H1 (cell line): ENCODE measurements at regions not wholly inside any gene's neighbourhood (a gene's known extent, or its start where the extent isn't known, plus 50 kb on each side); places are given as distances from the start of the nearest gene placed in this dataset.
"Not testable (repeated sequence)": the region's sequence is repeated elsewhere in the genome, so short reads cannot be mapped to it uniquely, and the experiment has no call there.

Experiments used
- CTCF ChIA-PET: fragments of 300-600 bp; sonication (Branson Sonifier 250); formaldehyde crosslinking; loops from one replicate; lab custom pipeline; 2021; ENCODE audit not compliant: partially characterized antibody; lab: Charles Lee
- POLR2A ChIA-PET: fragments of 300-600 bp; sonication (Branson Sonifier 250); formaldehyde crosslinking; loops from one replicate; lab custom pipeline; 2021; ENCODE audit warnings: inconsistent platforms; ENCODE audit not compliant: partially characterized antibody; lab: Charles Lee
- DNase-seq, 2 experiments: peaks; one replicate each; pipeline versions ENCODE4 v3.0.0 to v3.0.0-alpha.2; 2010 to 2022; ENCODE audit warnings: low spot score in 2 of 2, low read depth in 1 of 2, mixed read lengths in 1 of 2
- FAIRE-seq: peaks from 2 replicates; lab custom pipeline; 2011; peaks lifted over from hg19 to GRCh38; lab: Jason Lieb, UNC
- H2AFZ ChIP-seq: 2 replicates; pipeline ENCODE4 v1.8.1; 2012; ENCODE audit warnings: low read length, inconsistent platforms
- H2AK5ac ChIP-seq: 2 replicates; pipeline ENCODE4 v1.6.1; 2013; ENCODE audit warnings: low read depth, low read length
- H2BK120ac ChIP-seq: replicated peaks from 2 replicates; pipeline ENCODE3; 2013; ENCODE audit warnings: low read depth, low read length, inconsistent platforms
- H2BK12ac ChIP-seq: 2 replicates; pipeline ENCODE4 v1.6.1; 2013; ENCODE audit warnings: low read depth, low read length
- H2BK15ac ChIP-seq: 2 replicates; pipeline ENCODE4 v1.6.1; 2013; ENCODE audit warnings: low read length
- H2BK20ac ChIP-seq: 2 replicates; pipeline ENCODE4 v1.6.1; 2013; ENCODE audit warnings: low read length
- H2BK5ac ChIP-seq: 2 replicates; pipeline ENCODE4 v1.6.1; 2013; ENCODE audit warnings: low read depth, low read length
- H3K14ac ChIP-seq: 2 replicates; pipeline ENCODE4 v1.6.1; 2013; ENCODE audit warnings: inconsistent platforms; ENCODE audit not compliant: insufficient read length
- H3K18ac ChIP-seq: 2 replicates; pipeline ENCODE4 v1.6.1; 2013; ENCODE audit warnings: low read length; ENCODE audit errors: extremely low read depth
- H3K23ac ChIP-seq: 2 replicates; pipeline ENCODE4 v1.6.1; 2013; ENCODE audit warnings: inconsistent platforms; ENCODE audit not compliant: insufficient read length
- H3K23me2 ChIP-seq: 2 replicates; pipeline ENCODE4 v1.6.1; 2013; ENCODE audit warnings: low read depth, low read length
- H3K27ac ChIP-seq: 2 replicates; pipeline ENCODE4 v1.6.1; 2011; ENCODE audit warnings: low read depth, low read length, inconsistent platforms
- H3K27me3 ChIP-seq, 4 experiments: replicated peaks in 1 of 4; 1 replicate in 1 of 4; 2 replicates in 3 of 4; pipeline versions ENCODE4 v1.6.1 to v1.8.1; 2011 to 2013; ENCODE audit warnings: low read length in 3 of 4, mild to moderate bottlenecking in 3 of 4, inconsistent platforms in 2 of 4, mixed read lengths in 2 of 4, moderate library complexity in 1 of 4; ENCODE audit not compliant: control insufficient read depth in 3 of 4, insufficient read depth in 3 of 4; ENCODE audit errors: extremely low read depth in 1 of 4
- H3K36me3 ChIP-seq, 4 experiments: 2 replicates each; pipeline versions ENCODE4 v1.6.1 to v1.8.1; 2011 to 2013; ENCODE audit warnings: mild to moderate bottlenecking in 4 of 4, low read length in 3 of 4, moderate library complexity in 2 of 4, control low read depth in 1 of 4, inconsistent platforms in 1 of 4; ENCODE audit not compliant: insufficient read depth in 4 of 4, control insufficient read depth in 2 of 4
- H3K4ac ChIP-seq: replicated peaks from 2 replicates; pipeline ENCODE3; 2013; ENCODE audit warnings: low read length, low read depth, mixed read lengths, inconsistent platforms; ENCODE audit not compliant: insufficient read length
- H3K4me1 ChIP-seq, 4 experiments: replicated peaks in 1 of 4; 1 replicate in 1 of 4; 2 replicates in 3 of 4; pipeline versions ENCODE4 v1.6.1 to v1.8.1; 2011 to 2013; ENCODE audit warnings: low read length in 3 of 4, inconsistent platforms in 2 of 4, mixed read lengths in 1 of 4; ENCODE audit not compliant: insufficient read depth in 4 of 4, control insufficient read depth in 3 of 4
- H3K4me2 ChIP-seq, 2 experiments: 2 replicates each; pipeline versions ENCODE4 v1.6.1 to v1.8.1; 2011 to 2013; ENCODE audit warnings: low read depth in 2 of 2, low read length in 2 of 2, control low read depth in 1 of 2, inconsistent platforms in 1 of 2, mild to moderate bottlenecking in 1 of 2; ENCODE audit not compliant: insufficient read depth in 1 of 2
- H3K4me3 ChIP-seq, 4 experiments: fragments of 200-600, 300-600 bp in 1 of 4; sonication (generic), shearing (Covaris generic), sonication (Bioruptor Twin) in 1 of 4; 2 replicates each; pipeline versions ENCODE4 v1.5.1 to v1.8.1; 2011 to 2016; ENCODE audit warnings: low read length in 4 of 4, low read depth in 3 of 4, control low read depth in 2 of 4, inconsistent platforms in 2 of 4, mild to moderate bottlenecking in 2 of 4, mixed read lengths in 1 of 4, moderate library complexity in 1 of 4; ENCODE audit not compliant: insufficient read depth in 2 of 4; ENCODE audit errors: extremely low read depth in 1 of 4
- H3K56ac ChIP-seq: replicated peaks from 2 replicates; pipeline ENCODE3; 2013; ENCODE audit warnings: low read depth, mild to moderate bottlenecking, mixed read lengths, low read length, inconsistent platforms; ENCODE audit not compliant: insufficient read length
- H3K79me1 ChIP-seq: 2 replicates; pipeline ENCODE4 v1.6.1; 2013; ENCODE audit warnings: low read depth, low read length, control low read depth
- H3K79me2 ChIP-seq, 2 experiments: 2 replicates each; pipeline versions ENCODE4 v1.6.1 to v1.8.1; 2012 to 2013; ENCODE audit warnings: low read length in 2 of 2, mild to moderate bottlenecking in 2 of 2, inconsistent platforms in 1 of 2; ENCODE audit not compliant: insufficient read depth in 2 of 2, control insufficient read depth in 1 of 2
- H3K9ac ChIP-seq, 4 experiments: replicated peaks in 1 of 4; 1 replicate in 1 of 4; 2 replicates in 3 of 4; pipeline versions ENCODE4 v1.6.1 to v1.8.1; 2011 to 2013; ENCODE audit warnings: low read depth in 3 of 4, low read length in 3 of 4, control low read depth in 2 of 4, mild to moderate bottlenecking in 2 of 4, moderate library complexity in 2 of 4, inconsistent platforms in 1 of 4; ENCODE audit errors: extremely low read depth in 1 of 4
- H3K9me3 ChIP-seq, 2 experiments: 2 replicates each; pipeline versions ENCODE4 v1.6.1 to v1.8.1; 2012 to 2013; ENCODE audit warnings: mild to moderate bottlenecking in 2 of 2, moderate library complexity in 2 of 2, control low read depth in 1 of 2, inconsistent platforms in 1 of 2, low read depth in 1 of 2, low read length in 1 of 2, mixed read lengths in 1 of 2; ENCODE audit not compliant: insufficient read depth in 2 of 2
- H4K20me1 ChIP-seq, 2 experiments: replicated peaks in 1 of 2; 2 replicates each; pipeline versions ENCODE3 to v1.8.1; 2011 to 2013; ENCODE audit warnings: inconsistent platforms in 2 of 2, low read length in 2 of 2, mild to moderate bottlenecking in 1 of 2; ENCODE audit not compliant: insufficient read depth in 2 of 2, control insufficient read depth in 1 of 2
- H4K5ac ChIP-seq: 2 replicates; pipeline ENCODE4 v1.6.1; 2013; ENCODE audit warnings: low read length, low read depth, mixed read lengths, inconsistent platforms; ENCODE audit not compliant: insufficient read length
- H4K8ac ChIP-seq: 2 replicates; pipeline ENCODE4 v1.8.0; 2013; ENCODE audit warnings: mild to moderate bottlenecking, moderate library complexity, low read length, inconsistent platforms; ENCODE audit not compliant: insufficient read depth; ENCODE audit errors: extremely low read depth
- H4K91ac ChIP-seq: replicated peaks from 2 replicates; pipeline ENCODE3; 2013; ENCODE audit warnings: low read length, mixed read lengths, inconsistent platforms; ENCODE audit not compliant: insufficient read length
- CTCF ChIP-seq, 3 experiments: IDR thresholded peaks; 1 replicate in 2 of 3; 2 replicates in 1 of 3; pipeline versions ENCODE4 v1.5.1 to v1.6.1; 2011; ENCODE audit warnings: low read length in 3 of 3, mild to moderate bottlenecking in 3 of 3, inconsistent platforms in 2 of 3, low read depth in 1 of 3, moderate library complexity in 1 of 3; ENCODE audit not compliant: insufficient read depth in 1 of 3; ENCODE audit errors: control extremely low read depth in 1 of 3
- GABPA ChIP-seq: IDR thresholded peaks from 2 replicates; pipeline ENCODE4 v1.6.1; 2011; ENCODE audit warnings: mild to moderate bottlenecking, low read length, moderate library complexity, borderline replicate concordance; ENCODE audit not compliant: insufficient read depth
- whole genome bisulfite sequencing, 2 experiments: shearing (Covaris generic) in 1 of 2; methylation state at CpG; one replicate each; pipeline versions ENCODE4 v1.1.6 to v1.1.7; 2013 to 2015; ENCODE audit warnings: low lambda C conversion rate in 2 of 2, mixed read lengths in 2 of 2, inconsistent platforms in 1 of 2, low coverage in 1 of 2, missing lambda C conversion rate in 1 of 2; ENCODE audit not compliant: insufficient replicate concordance in 2 of 2, insufficient coverage in 1 of 2, insufficient read length in 1 of 2; ENCODE audit errors: extremely low coverage in 1 of 2, missing lambda C conversion rate in 1 of 2; 5-methylcytosine and 5-hydroxymethylcytosine counted together

GRCh38 chr7:114173170-114173890 is 241.3 kb upstream of the FOXP2 start (continued):
- TF ChIP-seq CTCF (IDR thresholded peaks at IDR 0.05; ENCODE audit: control extremely low read depth in 1 of 3, insufficient read depth in 1 of 3, low read depth in 1 of 3, low read length in 3 of 3), result no peak
- TF ChIP-seq GABPA, result no peak

GRCh38 chr7:114169389-114169788 is 245.2 kb upstream of the FOXP2 start:
- FAIRE-seq, result not testable (repeated sequence)
- WGBS, 2 experiments, result 81% methylated on average over 2 of the region's 2 CpGs; no CpG with 5 or more reads in 1 of the 2 experiments

More at GRCh38 chr7:114169389-114169788, 245.2 kb upstream of the FOXP2 start:
- H3K56ac ChIP-seq, H2BK15ac ChIP-seq, CTCF ChIA-PET, H3K14ac ChIP-seq, H3K9ac ChIP-seq, H2AK5ac ChIP-seq, H3K4me2 ChIP-seq, H3K4me1 ChIP-seq, H4K20me1 ChIP-seq, POLR2A ChIA-PET, H3K27ac ChIP-seq, H2BK120ac ChIP-seq, H3K23me2 ChIP-seq, H2AFZ ChIP-seq, H2BK20ac ChIP-seq, H2BK12ac ChIP-seq, DNase-seq, H3K4me3 ChIP-seq, H3K79me1 ChIP-seq, H4K5ac ChIP-seq, H3K23ac ChIP-seq, H2BK5ac ChIP-seq, H3K9me3 ChIP-seq, H4K91ac ChIP-seq, H3K18ac ChIP-seq, H4K8ac ChIP-seq, H3K27me3 ChIP-seq, H3K36me3 ChIP-seq, H3K4ac ChIP-seq, H3K79me2 ChIP-seq: not testable (repeated sequence)
